HG03064 (cell line): ENCODE measurements at regions not wholly inside any gene's neighbourhood (a gene's known extent, or its start where the extent isn't known, plus 50 kb on each side); places are given as distances from the start of the nearest gene placed in this dataset.
"Not testable (repeated sequence)": the region's sequence is repeated elsewhere in the genome, so short reads cannot be mapped to it uniquely, and the experiment has no call there.

ENCODE experiments used
- ATAC-seq: cut with Tn5 transposase; IDR thresholded peaks from one replicate; pipeline ENCODE4 v1.9.1; 2021; ENCODE audit warnings: low read depth; ENCODE audit not compliant: unreplicated experiment

DNA sequence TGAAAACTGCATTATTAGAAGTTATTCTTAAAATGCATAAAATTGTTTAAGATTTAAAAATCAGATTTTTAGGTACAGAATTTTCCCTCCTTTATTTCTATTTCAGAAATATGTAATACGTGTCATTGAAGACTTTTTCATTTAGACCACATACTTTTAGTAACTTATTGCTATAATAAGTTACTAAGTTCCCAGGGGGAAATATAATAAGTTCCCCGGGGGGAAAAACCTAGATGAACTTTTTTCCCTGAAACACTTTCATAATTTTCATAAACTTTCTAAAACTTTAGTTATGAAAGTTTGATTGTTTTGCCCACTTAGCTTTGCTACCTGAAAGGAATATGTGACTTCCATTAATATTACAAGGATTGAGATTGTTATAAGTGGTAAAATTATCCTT is 1341.5 kb upstream of the IGFBP7 start:
- ATAC-seq = no peak

DNA sequence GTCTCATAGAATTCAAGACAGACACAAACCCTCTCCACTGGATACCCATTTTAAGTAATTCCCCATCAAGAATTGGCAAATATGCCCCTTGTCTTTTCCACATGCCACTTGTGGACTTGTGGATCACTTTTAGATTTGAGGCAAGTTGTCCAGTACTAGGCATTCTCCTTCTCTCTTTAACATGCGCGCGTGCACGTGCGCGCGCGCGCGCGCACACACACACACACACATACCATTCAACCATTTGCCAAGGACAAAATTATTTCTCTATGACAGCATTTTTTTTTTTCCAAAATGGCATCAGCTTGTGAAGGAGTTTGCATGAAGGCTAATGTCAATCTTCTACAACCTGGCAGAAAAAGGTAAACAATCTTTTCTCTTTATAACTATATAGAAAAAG is 1325.7 kb upstream of the IGFBP7 start:
- no peak for ATAC-seq

DNA sequence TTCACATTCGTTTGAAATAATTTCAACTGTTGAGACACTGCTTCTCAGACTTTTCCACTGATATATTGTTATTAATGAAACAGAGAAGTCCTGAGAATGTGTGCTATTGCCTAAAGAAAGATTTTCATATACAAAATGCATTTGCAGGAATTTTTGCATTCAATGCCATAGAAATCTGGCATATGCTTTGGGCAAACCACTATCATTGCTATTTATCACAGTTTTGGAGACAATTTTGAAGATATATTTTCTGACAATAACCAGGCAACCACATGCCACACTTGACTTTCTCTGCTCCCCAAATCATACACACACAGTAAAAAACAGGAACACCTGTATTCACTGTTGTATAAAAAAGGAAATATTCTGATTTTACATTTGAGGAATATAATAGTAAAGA is 1303.7 kb upstream of the IGFBP7 start:
- ATAC-seq = no peak

DNA sequence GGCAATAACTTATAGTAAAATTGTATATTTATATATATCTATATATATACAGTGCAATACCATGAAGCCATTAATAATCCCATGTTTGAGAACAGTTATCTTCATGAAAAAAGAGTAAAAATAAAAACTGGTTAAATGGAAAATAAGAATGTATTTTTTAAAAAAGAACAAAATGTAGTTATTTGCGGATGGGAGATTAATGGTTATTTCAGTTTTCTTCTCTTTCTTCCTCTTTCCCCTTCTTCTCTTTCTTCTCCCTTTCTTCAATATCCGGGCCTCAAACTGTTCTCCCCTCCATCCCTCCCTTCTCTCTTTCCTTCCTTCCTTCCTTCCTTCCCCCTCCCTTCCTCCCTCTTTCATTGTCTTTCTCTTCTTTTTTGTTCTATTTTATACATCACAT is 1301.7 kb upstream of the IGFBP7 start:
- no peak for ATAC-seq

DNA sequence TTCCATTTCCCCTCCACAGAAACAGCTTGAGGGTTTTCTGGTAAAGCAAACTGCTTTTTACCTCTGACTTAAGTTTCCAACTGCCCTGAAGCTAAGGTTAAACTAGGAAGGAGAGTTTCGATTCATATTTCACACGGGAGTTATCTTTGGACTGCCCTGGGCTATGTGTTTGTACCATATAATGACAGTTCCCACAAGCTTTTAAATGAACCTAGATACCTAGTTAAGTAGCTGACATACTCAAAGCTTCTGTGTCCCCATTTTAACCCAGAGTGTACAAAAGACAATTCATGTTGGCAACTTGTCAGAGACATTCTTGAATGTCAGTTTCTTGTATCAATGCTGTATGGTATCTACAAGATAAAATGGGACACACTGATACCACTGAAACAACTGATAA is 1296.6 kb upstream of the IGFBP7 start:
- ATAC-seq = no peak

DNA sequence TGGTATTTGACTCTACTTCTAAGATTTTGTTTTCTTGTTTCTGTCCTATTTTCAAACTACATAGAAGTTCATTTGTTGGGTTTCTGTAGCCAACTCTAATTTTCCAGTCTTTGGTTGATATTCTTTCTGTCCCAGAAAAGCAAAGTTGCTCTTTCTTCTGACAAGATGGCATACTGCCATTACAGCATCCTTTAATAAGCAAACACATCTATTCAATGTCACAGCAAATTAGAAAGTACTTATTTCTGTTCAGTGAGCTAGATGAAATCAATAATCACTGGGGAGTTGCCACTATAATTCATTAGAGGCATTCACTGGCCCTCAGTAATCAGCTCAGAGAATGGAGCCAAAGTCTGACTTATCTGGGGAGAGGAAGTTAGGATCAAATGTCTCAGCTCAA is 1258.0 kb upstream of the IGFBP7 start:
- ATAC-seq = no peak

DNA sequence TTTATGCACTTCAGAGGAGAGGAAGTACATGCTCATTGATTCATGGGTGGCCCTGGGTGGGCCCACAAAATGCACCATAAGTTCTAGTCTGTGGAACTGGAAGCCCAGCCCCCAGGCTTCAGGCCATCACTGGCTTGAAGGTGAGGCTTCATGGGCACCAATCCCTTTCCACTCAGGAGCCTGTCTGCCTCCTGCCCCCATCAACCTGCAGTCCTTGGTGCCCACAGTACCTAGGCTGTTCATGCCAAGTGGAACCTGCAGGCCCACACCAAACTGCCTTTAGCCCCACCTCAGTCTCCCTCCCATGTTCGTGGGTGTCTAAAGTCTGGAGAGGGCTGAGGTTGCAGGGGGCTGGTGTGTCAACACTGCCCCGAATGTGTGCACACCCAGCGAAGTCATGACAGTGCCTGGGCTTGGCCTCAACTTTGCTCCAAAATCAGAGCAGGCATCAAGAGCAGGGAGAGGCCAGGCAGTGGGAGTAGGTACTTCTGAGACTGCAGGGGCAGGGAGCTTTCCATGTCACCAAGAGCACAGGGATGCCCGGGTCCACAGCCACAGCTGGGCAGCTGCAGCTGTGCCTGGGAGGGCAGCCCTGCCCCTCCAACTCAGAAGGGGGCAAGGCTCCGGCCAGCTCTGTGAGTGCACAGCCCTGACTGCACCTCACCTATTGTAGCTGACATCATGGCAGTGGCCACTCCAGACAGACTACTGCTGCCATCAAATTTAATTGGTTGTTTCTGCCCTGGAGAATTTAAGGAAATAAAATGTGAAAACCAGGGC is 1250.4 kb upstream of the IGFBP7 start:
- no peak for ATAC-seq

DNA sequence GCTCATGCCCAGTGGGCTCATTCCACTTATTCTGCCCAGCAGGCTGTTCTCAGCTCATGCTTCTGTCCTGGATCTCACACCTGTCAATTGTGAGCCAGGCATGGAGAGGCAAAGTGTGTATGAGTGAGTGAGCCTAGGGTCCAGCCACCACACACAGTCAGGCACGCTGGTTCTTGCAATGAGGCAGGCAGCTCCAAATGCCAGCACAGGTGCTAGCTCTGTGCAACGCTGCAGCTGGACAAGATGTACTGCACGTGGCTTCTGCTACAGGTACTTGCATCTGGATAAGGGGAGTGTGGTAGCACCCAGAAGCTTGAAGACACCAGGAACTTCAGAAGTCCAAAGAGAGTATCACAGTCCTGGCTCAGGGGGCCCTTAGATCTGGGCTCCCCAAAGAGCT is 1249.4 kb upstream of the IGFBP7 start:
- no peak for ATAC-seq

DNA sequence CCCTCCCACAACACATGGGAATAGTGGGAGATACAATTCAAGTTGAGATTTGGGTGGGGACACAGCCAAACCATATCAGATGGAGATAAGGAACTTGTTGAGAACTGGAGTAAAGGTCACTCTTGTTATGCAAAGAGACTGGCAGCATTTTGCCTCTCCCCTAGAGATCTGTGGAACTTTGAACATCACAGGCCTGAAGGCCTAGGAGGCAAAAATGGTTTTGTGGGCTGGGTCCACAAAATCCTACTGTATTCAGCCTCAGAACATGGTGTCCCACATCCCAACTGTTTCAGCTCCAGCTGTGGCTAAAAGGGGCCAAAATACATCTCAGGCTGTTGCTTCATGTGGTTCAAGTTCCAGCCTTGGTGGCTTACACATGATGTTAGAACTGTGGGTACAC is 1247.8 kb upstream of the IGFBP7 start:
- no peak for ATAC-seq

DNA sequence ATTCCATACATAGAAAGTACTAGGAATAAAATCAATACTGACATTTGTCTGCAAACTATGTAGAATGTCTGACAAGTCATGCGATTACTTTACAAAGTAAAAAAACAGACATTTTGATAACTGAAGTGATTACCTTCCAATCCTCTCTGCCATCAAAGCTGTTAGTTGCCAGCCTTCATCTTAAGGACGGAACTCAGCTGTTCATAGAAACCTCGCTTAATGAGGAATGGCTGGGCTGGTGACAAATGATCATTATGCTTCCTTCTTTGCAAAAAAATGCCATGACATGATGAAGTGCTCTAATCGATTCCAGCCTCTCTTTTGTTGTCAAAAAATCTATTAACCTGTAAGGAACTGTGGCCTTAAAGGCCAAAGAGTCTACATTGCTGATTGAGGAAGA is 1214.9 kb upstream of the IGFBP7 start:
- ATAC-seq = no peak

DNA sequence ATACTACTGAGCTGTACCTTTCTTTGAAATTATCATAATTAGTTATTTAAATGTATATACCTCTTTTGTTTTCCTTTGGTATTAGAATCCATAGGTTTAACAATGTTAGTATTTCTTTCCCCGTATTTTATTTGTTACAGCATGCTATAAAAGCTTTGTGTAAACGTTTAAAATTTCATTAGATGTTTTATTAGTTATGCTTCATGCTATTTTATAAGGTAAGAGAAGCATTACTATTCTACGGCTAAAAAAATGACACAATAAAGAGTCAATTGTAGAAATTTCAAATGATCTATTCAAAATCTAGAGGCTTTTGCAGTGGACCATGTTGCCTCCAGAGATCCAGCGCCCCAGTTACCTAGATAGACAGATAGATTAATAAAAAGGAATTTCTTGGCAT is 1203.3 kb upstream of the IGFBP7 start:
- ATAC-seq = no peak

DNA sequence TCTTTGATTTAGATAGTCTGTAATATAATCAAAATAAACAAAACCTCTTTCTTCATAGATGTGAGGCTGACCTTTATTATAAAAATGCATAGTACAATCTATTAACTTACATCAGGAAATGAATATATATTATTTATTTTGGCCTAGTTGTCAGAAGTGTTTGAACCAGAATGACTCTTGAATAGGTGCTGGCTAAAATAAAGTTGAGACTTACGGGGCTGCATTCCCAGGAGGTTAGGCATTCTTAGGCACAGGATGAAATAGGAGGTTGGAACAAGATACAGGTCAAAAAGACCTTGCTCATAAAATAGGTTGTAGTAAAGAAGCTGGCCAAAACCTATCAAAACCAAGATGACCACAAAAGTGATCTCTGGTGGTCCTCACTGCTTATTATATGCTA is 1193.3 kb upstream of the IGFBP7 start:
- no peak for ATAC-seq

DNA sequence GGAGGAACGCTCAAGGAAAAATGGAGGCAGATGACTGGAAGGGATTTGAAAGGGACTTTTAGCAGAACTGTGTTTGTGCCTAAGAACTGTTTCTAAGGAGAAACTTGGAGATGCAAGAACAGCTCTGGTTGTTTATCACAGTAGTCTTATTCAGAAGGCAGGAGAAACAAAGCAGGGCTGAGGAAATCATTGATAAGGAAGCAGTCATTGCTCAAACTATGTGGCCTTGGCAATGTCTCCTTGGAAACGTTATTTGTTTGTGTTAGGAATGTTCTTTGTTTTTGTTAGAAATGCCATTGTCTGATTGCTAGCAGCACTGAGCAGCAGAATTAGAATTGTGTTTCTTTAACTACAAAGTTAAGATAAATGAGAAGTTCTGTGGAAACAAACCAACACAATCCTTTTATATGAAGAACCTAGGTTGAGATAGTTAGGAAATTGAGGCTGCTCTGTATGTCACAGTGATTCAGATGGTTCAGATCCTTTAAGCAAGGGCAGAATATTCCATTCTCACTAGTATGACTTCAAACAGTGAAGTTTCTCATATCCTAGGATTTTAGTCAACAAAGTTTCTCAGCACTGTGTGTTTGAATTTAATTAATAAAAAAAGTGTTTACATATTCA is 1191.3 kb upstream of the IGFBP7 start:
- no peak for ATAC-seq

DNA sequence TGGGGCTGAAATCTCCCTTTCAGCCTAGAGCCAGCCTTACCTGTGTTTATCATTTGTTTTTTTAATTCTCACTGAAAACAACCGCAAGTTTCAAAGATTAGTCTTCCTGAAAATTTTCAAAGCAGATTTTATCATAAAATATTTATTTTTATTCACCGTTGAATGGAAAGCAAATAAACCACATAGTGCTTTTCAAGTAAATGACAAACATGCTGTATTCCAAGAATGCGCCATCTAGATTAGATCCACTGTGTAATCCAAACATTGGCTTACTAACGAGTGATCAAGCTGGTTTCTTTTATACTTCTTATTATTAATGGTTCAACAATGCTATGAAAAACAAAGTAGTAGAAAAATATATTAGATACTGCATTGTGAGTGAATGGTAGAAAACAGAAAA is 1176.2 kb upstream of the IGFBP7 start:
- no peak for ATAC-seq

DNA sequence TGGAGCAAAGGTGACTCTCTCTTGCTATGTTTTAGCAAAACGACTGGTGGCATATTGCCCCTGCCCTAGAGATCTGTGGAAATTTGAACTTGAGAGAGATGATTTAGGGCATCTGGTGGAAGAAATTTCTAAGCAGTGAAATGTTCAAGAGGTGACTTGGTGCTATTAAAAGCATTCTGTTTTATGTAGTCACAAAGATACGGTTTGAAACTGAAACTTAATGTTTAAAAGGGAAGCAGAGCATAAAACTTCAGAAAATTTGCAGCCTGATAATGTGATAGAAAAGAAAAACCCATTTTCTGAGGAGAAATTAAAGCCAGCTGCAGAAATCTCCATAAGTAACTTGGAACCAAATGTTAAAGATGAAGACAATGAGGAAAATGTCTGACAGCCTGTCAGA is 1170.7 kb upstream of the IGFBP7 start:
- not testable (repeated sequence) for ATAC-seq

DNA sequence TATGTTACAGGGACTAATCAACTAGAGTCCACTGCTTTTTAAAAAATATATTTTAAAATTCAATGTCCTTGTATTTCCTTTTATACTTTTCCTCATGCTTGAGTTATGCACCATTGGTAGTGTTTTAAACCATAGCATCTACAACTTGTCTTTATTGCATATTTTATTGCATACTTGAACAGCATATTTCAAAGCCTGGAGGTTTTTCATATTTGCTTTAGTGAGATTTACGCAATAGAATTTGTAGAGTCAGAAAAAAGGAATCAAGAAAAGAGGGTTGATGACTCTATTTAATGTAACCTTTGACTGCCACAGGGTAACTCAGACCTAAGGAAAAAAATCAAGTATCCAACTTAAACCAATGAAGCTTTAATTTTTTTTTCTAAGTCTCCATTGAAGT is 1165.7 kb upstream of the IGFBP7 start:
- no peak for ATAC-seq

DNA sequence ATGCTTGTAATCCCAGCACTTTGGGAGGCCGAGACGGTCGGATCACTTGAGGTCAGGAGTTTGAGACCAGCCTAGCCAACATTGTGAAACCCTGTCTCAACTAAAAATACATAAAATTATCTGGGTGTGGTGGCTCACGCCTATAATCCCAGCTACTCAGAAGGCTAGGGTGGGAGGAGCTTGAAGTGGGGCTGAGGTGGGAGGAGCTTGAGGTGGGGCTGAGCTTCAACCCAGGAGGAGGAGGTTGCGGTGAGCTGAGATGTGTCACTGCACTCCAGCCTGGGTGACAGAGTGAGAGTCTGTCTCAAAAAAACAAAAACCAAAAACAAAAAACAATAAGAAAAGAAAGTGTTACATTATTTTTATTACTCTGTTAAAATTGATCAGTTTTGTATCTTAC is 1164.4 kb upstream of the IGFBP7 start:
- ATAC-seq = no peak

DNA sequence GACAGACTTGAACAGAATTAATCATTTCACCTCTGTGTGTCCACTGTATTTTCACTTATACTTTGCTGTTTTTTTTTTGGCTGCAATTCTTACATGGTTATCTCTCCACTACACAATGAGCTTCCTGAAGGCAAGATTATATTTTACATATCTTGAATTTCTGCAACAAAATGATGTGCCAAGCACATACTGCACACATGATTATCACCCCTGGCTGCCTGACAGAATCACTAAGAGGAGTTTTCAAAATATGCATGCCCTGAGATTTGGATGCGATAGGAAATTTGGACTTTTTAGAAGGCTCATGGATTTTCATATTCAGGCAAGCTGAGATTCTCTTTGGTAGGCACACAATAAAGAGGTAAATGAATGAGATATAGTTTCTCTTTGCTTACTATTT is 1162.1 kb upstream of the IGFBP7 start:
- ATAC-seq = no peak

DNA sequence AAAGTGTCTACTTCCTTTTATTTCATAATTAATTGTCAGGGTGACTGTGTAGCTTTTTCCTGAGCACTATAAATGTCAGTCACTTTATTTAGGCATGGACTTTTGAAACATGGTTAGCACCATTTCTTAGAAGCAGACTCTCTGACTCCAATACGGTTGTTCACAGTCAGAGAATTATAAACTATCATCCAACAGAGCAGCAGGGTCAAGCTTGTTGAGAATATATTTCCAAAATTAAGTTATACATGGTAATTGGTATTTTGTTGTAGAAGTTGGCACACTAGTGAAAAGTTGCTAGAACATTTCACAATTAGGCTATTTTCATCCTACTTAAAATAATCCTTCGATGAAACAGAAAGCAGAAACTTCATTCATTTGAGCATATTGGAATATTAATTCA is 1155.5 kb upstream of the IGFBP7 start:
- no peak for ATAC-seq

DNA sequence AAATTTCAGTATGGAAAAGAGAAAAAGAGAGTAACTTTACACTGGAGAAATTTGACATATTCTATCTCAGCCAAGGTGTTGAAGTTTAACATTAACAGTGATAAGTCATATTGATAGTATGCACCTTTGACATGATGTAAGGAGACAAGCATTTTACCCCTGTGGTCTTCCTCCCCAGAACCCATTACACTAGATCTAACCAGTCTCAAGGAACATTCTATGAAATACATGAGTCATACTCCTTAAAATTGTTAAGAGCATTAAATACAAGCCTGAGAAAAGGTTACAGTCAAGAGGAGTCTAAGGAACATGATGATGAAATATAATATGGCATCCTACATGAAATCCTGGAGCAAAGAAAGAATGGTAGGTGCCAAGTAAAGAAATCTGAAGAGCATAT is 1151.3 kb upstream of the IGFBP7 start:
- no peak for ATAC-seq

DNA sequence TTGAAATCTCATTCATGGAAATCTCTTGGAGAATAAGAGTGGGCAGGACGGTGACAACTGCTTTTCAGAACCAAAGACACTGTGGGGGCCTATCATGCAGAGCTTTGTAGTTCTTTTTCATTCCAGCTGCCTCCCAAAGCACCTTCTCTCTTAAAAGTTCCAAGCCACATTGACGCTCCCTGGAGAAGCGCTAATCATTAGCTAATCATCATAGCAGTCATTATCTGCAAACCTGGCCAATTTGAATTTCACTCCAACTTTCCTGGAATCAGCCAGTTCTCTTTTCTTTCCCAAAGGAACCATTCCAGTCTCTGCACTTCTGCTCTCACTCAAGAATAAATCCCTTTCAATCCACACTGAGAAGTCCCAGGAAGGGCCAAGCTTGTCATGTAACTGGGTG is 1144.1 kb upstream of the IGFBP7 start:
- ATAC-seq = no peak

DNA sequence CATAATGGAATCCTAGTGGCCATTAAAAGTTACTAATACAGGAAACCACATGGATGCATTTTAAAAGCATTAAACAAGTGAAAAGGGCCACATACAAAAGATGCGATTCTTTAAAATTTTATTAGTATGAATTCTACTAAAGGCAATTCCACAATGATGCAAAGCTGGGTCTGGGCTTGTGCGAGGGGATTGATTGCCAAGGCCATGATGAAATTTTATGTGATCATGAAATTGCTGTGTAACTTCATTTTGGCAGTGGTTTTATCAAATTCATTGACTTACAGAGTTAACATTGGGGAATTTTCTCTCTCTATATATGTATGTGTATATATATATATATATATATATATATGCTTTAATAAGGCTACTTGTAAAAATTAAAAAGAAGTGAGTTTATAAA is 1142.5 kb upstream of the IGFBP7 start:
- ATAC-seq = no peak

DNA sequence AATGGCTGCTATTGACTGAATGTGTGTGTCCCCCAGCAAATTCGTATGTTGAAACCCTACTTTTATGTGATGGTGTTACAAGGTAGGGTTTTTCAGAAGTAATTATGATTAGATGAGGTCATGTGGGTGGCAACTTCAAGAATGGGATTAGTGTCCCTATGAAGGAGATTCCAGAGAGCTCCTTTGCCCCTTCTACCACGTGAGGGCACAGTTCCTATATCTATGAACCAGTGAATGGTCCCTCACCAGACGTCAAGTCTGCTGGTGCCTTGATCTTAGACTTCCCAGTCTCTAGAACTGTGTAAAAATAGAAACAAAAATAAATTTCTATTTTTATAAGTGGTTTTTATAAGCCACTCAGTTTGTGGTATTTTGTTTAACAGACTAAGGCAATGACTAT is 1137.6 kb upstream of the IGFBP7 start:
- ATAC-seq = no peak
